ENCODE measurements at regions not wholly inside any gene's neighbourhood (a gene's known extent, or its start where the extent isn't known, plus 50 kb on each side); places are given as distances from the start of the nearest gene placed in this dataset.

- TF ChIP-seq EGR1 (IDR thresholded peaks at IDR 0.05; ENCODE audit: low read depth in 2 of 2): no peak
- no peak for TF ChIP-seq RAD21 (IDR thresholded peaks at IDR 0.05)
- TF ChIP-seq CTCF (IDR thresholded peaks at IDR 0.05; ENCODE audit: low read depth, low read length, missing input control): no peak
- TF ChIP-seq REST (IDR thresholded peaks at IDR 0.05): no peak
- no peak for TF ChIP-seq ATF3 (IDR thresholded peaks at IDR 0.05)
- TF ChIP-seq YY1 (IDR thresholded peaks at IDR 0.05): no peak
- no peak for TF ChIP-seq ZBTB33 (IDR thresholded peaks at IDR 0.05)
- TF ChIP-seq JUND (IDR thresholded peaks at IDR 0.05): no peak
Observed at GRCh38 chr7:64102656-64103400, 57.6 kb downstream of the ZNF727 start.
